GM23338 (cell line): ENCODE measurements at regions not wholly inside any gene's neighbourhood (a gene's known extent, or its start where the extent isn't known, plus 50 kb on each side); places are given as distances from the start of the nearest gene placed in this dataset.

Experiments used
- ATAC-seq: fragments of 200-7000 bp; cut with Tn5 transposase; 3 replicates; pipeline ENCODE4 v1.9.1; 2020
- DNase-seq: peaks from one replicate; pipeline ENCODE4 v3.0.0-alpha.2; 2015; ENCODE audit warnings: low spot score
- H2AFZ ChIP-seq: fragments of 200-600 bp; sonication (generic); 2 replicates; pipeline ENCODE4 v1.8.0; 2016; ENCODE audit warnings: antibody characterized with exemption, mild to moderate bottlenecking, moderate library complexity
- H3F3A ChIP-seq: fragments of 200-600 bp; sonication (generic); replicated peaks from 2 replicates; pipeline ENCODE4 v1.8.0; 2017; ENCODE audit warnings: antibody characterized with exemption, mixed run types, low read depth
- H3K27ac ChIP-seq: fragments of 200-600 bp; sonication (generic); 2 replicates; pipeline ENCODE4 v1.6.1; 2016; ENCODE audit warnings: low read depth
- H3K27me3 ChIP-seq: fragments of 200-600 bp; sonication (generic); 2 replicates; pipeline ENCODE4 v1.8.0; 2016; ENCODE audit warnings: mild to moderate bottlenecking, mixed run types, moderate library complexity; ENCODE audit not compliant: insufficient read depth
- H3K36me3 ChIP-seq: fragments of 200-600 bp; sonication (generic); 2 replicates; pipeline ENCODE4 v1.8.0; 2016; ENCODE audit warnings: mild to moderate bottlenecking; ENCODE audit not compliant: insufficient read depth
- H3K4me1 ChIP-seq: fragments of 200-600 bp; sonication (generic); 2 replicates; pipeline ENCODE4 v1.8.0; 2016; ENCODE audit warnings: mild to moderate bottlenecking, moderate library complexity; ENCODE audit not compliant: insufficient read depth
- H3K4me2 ChIP-seq: fragments of 200-600 bp; sonication (generic); 2 replicates; pipeline ENCODE4 v1.7.1; 2017; ENCODE audit warnings: mixed run types
- H3K4me3 ChIP-seq: fragments of 200-600 bp; sonication (generic); 2 replicates; pipeline ENCODE4 v1.6.1; 2016; ENCODE audit warnings: mixed run types
- H3K79me2 ChIP-seq: fragments of 200-600 bp; sonication (generic); replicated peaks from 2 replicates; pipeline ENCODE4 v1.8.0; 2017; ENCODE audit warnings: mild to moderate bottlenecking; ENCODE audit not compliant: insufficient read depth
- H3K9me2 ChIP-seq: fragments of 200-600 bp; sonication (generic); 2 replicates; pipeline ENCODE4 v1.8.0; 2017; ENCODE audit not compliant: insufficient read depth
- H4K20me1 ChIP-seq: fragments of 200-600 bp; sonication (generic); replicated peaks from 2 replicates; pipeline ENCODE4 v1.8.0; 2017; ENCODE audit warnings: mild to moderate bottlenecking; ENCODE audit not compliant: insufficient read depth
- H3K27ac Mint-ChIP-seq: 2 replicates; pipeline ENCODE4 v1.8.0; 2020; ENCODE audit warnings: inconsistent platforms, mild to moderate bottlenecking, moderate library complexity, mixed read lengths
- H3K27me3 Mint-ChIP-seq: 3 replicates; pipeline ENCODE4 v1.8.0; 2022; ENCODE audit warnings: low read depth, mild to moderate bottlenecking, moderate library complexity, mixed read lengths, inconsistent platforms; ENCODE audit not compliant: insufficient read depth, poor library complexity
- H3K36me3 Mint-ChIP-seq: 3 replicates; pipeline ENCODE4 v1.8.0; 2021; ENCODE audit warnings: low read depth, mild to moderate bottlenecking, inconsistent platforms, moderate library complexity, mixed read lengths
- H3K4me1 Mint-ChIP-seq: 3 replicates; pipeline ENCODE4 v1.8.0; 2020; ENCODE audit warnings: mild to moderate bottlenecking, inconsistent platforms, mixed read lengths
- H3K4me3 Mint-ChIP-seq: 3 replicates; pipeline ENCODE4 v1.8.0; 2021; ENCODE audit warnings: moderate library complexity, mild to moderate bottlenecking, inconsistent platforms, mixed read lengths
- H3K9me3 Mint-ChIP-seq: 3 replicates; pipeline ENCODE4 v1.8.0; 2020; ENCODE audit warnings: moderate library complexity, mild to moderate bottlenecking, inconsistent platforms, mixed read lengths
- CTCF ChIP-seq, 2 experiments: fragments of 200-600 bp in 1 of 2; sonication (generic) in 1 of 2; conservative IDR thresholded peaks; 2 replicates each; pipeline versions ENCODE4 v1.5.1 to v1.6.1; 2016 to 2017; ENCODE audit warnings: antibody characterized with exemption in 2 of 2, low read depth in 2 of 2, mild to moderate bottlenecking in 2 of 2, moderate library complexity in 1 of 2
- EZH2 ChIP-seq: fragments of 200-600 bp; sonication (generic); IDR thresholded peaks from one replicate; pipeline ENCODE4 v1.8.0; 2017; ENCODE audit warnings: antibody characterized with exemption, mild to moderate bottlenecking, low read depth; ENCODE audit not compliant: unreplicated experiment
- EZH2phosphoT487 ChIP-seq: fragments of 200-600 bp; sonication (generic); IDR thresholded peaks from one replicate; pipeline ENCODE4 v1.8.1; 2018; ENCODE audit warnings: antibody characterized with exemption; ENCODE audit not compliant: unreplicated experiment
- JUNB ChIP-seq: IDR thresholded peaks from one replicate; pipeline ENCODE4 v1.6.1; 2016; ENCODE audit warnings: antibody characterized with exemption; ENCODE audit not compliant: unreplicated experiment
- POLR2AphosphoS5 ChIP-seq: IDR thresholded peaks from 2 replicates; pipeline ENCODE4 v1.6.1; 2016; ENCODE audit warnings: antibody characterized with exemption, low read depth
- REST ChIP-seq: IDR thresholded peaks from one replicate; pipeline ENCODE4 v1.6.1; 2018; ENCODE audit warnings: antibody characterized with exemption; ENCODE audit not compliant: unreplicated experiment
- ZNF462 ChIP-seq: fragments of 250-450 bp; sonication (Bioruptor Pico); IDR thresholded peaks from 2 replicates; pipeline ENCODE4 v1.5.0; 2020; ENCODE audit warnings: mild to moderate bottlenecking, moderate library complexity

- H3K4me3 ChIP-seq = no peak overlapping the region
- H3K27me3 Mint-ChIP-seq = peaks cover 8% of the 10 kb centered on the region
Measured at GRCh38 chr13:50509771-50510441, 333.6 kb downstream of the DLEU7 start.

More at GRCh38 chr13:50509771-50510441, 333.6 kb downstream of the DLEU7 start:
- peaks cover 24% of the 10 kb centered on the region for H3K9me3 Mint-ChIP-seq
- H2AFZ ChIP-seq = no peak overlapping the region
- H3F3A ChIP-seq = no peaks in the 10 kb centered on the region
- DNase-seq (no peak), ATAC-seq (no peak)
- H3K36me3 Mint-ChIP-seq = peaks cover 18% of the 10 kb centered on the region
- H3K79me2 ChIP-seq = no peaks in the 10 kb centered on the region
- H3K27me3 ChIP-seq = no peaks in the 10 kb centered on the region
- H3K4me3 Mint-ChIP-seq = no peak overlapping the region
- H4K20me1 ChIP-seq = no peaks in the 10 kb centered on the region
- H3K4me1 ChIP-seq = no peaks in the 10 kb centered on the region
- H3K27ac Mint-ChIP-seq = no peak overlapping the region
- H3K4me2 ChIP-seq = no peak overlapping the region
- H3K36me3 ChIP-seq = no peaks in the 10 kb centered on the region
- no peak overlapping the region for H3K27ac ChIP-seq
- TF ChIP-seq EZH2 (no peak), ZNF462 (CRISPR knock-in tag) (no peak), REST (no peak), JUNB (no peak), EZH2phosphoT487 (no peak), CTCF (conservative IDR thresholded peaks at IDR 0.05; ENCODE audit: low read depth in 2 of 2) (no peak), POLR2AphosphoS5 (no peak)
- no peaks in the 10 kb centered on the region for H3K9me2 ChIP-seq
- H3K4me1 Mint-ChIP-seq = peaks cover 2% of the 10 kb centered on the region; the same call in 1 of the 3 replicates
